Colonic mucosa (tissue), 4 donors: ENCODE measurements at regions not wholly inside any gene's neighbourhood (a gene's known extent, or its start where the extent isn't known, plus 50 kb on each side); places are given as distances from the start of the nearest gene placed in this dataset.

Experiments used
- DNase-seq: peaks from one replicate; pipeline ENCODE4 v3.0.0-alpha.2; 2020
- H3K27ac ChIP-seq: fragments of 200-600 bp; one replicate; pipeline ENCODE4 v1.8.0; 2021
- H3K27me3 ChIP-seq: fragments of 200-600 bp; one replicate; pipeline ENCODE4 v1.8.0; 2021
- H3K36me3 ChIP-seq: fragments of 200-600 bp; one replicate; pipeline ENCODE4 v1.8.0; 2021
- H3K4me1 ChIP-seq: fragments of 200-600 bp; one replicate; pipeline ENCODE4 v1.8.0; 2021; ENCODE audit warnings: mild to moderate bottlenecking
- H3K4me3 ChIP-seq: fragments of 200-600 bp; one replicate; pipeline ENCODE4 v1.8.0; 2021
- H3K9ac ChIP-seq, 2 donors: one replicate each; pipeline ENCODE4 v1.7.0; 2013; ENCODE audit warnings: control low read depth in 2 of 2, low read depth in 2 of 2, low read length in 2 of 2
- H3K9me3 ChIP-seq: fragments of 200-600 bp; one replicate; pipeline ENCODE4 v1.8.0; 2021
- intact Hi-C: fragments of 100-400 bp; cut with DNase I; formaldehyde crosslinking; loops from one replicate; pipeline ENCODE4 v1.14.1; 2022
- TF ChIP-seq, protein P1 (sequence below): fragments of 200-600 bp; IDR thresholded peaks from one replicate; pipeline ENCODE4 v1.8.0; 2022; ENCODE audit warnings: antibody characterized with exemption, mild to moderate bottlenecking
- donor health status: healthy.
- donor health status: DM: no; HTN: no; CAD: no.
- donor health status: DM: no; HTN: no; CAD: no.

DNA sequence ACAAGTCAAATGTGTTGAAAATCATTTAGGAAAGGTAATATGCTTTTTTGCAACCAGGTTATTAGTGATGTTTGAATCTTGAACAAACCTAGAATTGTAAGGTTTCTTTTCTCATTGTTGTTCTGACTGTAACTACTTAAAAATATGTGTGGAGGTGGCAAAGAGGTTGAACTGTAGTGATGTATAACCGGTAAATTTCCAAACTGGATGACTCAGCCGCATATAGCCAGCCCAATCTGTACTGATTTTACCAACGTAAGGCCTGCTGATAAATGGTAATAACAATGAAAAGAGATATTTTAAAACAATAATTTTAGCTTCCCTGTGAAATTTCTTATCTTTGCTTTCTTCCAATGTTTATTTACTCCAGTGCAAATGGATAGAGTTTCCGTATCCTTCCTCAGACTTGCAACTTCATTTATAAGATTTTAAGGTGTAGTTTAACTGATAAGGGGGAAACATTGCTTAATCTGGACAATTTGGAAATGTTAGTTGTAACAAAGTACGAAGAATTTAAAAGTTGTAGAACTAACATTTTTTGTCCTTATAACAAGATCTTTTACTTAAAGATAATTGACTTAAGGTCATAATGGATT, 1170.4 kb upstream of the ZEB2 start:
- intact Hi-C loops = no loop called here
- Histone ChIP-seq H3K27ac (no peak overlapping the region), H3K9ac (no peak overlapping the region), H3K27me3 (no peaks in the 10 kb centered on the region), H3K4me3 (no peak overlapping the region), H3K4me1 (no peaks in the 10 kb centered on the region), H3K36me3 (no peaks in the 10 kb centered on the region), H3K9me3 (no peaks in the 10 kb centered on the region)
- DNase-seq = no peak
- TF ChIP-seq, protein P1, sequence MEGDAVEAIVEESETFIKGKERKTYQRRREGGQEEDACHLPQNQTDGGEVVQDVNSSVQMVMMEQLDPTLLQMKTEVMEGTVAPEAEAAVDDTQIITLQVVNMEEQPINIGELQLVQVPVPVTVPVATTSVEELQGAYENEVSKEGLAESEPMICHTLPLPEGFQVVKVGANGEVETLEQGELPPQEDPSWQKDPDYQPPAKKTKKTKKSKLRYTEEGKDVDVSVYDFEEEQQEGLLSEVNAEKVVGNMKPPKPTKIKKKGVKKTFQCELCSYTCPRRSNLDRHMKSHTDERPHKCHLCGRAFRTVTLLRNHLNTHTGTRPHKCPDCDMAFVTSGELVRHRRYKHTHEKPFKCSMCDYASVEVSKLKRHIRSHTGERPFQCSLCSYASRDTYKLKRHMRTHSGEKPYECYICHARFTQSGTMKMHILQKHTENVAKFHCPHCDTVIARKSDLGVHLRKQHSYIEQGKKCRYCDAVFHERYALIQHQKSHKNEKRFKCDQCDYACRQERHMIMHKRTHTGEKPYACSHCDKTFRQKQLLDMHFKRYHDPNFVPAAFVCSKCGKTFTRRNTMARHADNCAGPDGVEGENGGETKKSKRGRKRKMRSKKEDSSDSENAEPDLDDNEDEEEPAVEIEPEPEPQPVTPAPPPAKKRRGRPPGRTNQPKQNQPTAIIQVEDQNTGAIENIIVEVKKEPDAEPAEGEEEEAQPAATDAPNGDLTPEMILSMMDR = no peak

GRCh38 chr2:145689277-145689676, 1169.4 kb upstream of the ZEB2 start:
- Histone ChIP-seq H3K27ac (no peak overlapping the region), H3K4me3 (no peak overlapping the region), H3K9me3 (no peaks in the 10 kb centered on the region), H3K4me1 (no peaks in the 10 kb centered on the region), H3K27me3 (no peaks in the 10 kb centered on the region), H3K36me3 (no peaks in the 10 kb centered on the region), H3K9ac (no peak overlapping the region)
- intact Hi-C loops = no loop called here
- DNase-seq = no peak
- TF ChIP-seq, protein P1 = no peak

DNA sequence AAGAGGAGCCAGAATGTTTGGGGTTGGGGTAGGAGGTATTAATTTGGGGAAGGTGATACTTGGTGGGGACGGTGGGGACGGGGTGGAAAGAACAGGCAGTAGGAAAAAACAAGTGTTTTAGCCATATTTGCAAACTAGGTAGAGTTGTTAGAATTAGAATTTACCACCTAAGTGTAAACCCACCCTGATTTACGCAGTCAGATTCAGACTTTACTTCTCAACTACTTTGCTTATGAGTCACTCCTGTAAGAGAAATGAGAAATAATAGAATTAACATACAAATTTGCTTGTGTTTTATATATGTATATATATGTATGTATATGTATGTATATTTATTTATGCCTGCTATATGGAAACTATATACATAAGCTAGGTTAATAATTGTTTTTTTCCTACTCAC, 1168.2 kb upstream of the ZEB2 start:
- H3K4me1 ChIP-seq = no peaks in the 10 kb centered on the region
- no peak overlapping the region for H3K9ac ChIP-seq
- DNase-seq = no peak
- intact Hi-C loops = no loop called here
- no peak overlapping the region for H3K4me3 ChIP-seq
- no peaks in the 10 kb centered on the region for H3K27me3 ChIP-seq
- TF ChIP-seq, protein P1 = no peak
- H3K9me3 ChIP-seq = no peaks in the 10 kb centered on the region
- no peaks in the 10 kb centered on the region for H3K36me3 ChIP-seq
- no peak overlapping the region for H3K27ac ChIP-seq

DNA sequence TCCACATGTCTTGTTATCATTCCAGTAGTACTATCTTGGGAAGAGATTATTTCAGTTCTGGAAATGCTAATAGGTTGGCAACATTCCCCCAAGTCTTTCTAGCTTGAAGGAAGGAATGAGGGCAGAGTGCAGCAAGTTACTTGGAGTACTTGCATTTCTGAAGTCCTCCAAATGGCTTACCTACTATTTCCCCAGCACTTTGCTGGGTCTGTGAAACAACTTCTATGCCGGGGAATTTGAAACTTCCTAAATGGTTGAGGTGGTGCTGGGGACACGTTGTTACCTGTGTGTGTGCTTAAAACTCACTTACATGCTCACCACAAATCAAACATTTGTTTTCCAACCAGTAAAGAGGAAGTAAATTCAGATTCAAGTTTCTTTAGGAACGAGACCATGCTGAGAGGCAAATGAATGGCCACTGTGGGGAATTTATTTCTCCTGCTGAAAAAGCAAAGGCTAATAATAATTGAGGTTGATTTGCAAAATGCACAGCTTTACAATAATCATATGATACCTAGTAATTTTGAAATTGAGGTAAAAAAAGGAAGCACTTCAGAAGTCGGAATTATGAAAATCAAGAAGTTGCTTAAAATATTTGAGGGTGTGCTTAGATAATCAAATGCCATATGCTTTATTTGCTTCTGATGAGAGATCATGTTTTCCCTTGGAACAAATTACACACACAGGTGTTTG, 1167.7 kb upstream of the ZEB2 start:
- Histone ChIP-seq H3K9me3 (no peaks in the 10 kb centered on the region), H3K9ac (no peak overlapping the region), H3K36me3 (no peaks in the 10 kb centered on the region), H3K27ac (no peak overlapping the region), H3K4me1 (no peaks in the 10 kb centered on the region), H3K4me3 (no peak overlapping the region), H3K27me3 (no peaks in the 10 kb centered on the region)
- TF ChIP-seq, protein P1 = no peak
- intact Hi-C loops = no loop called here
- DNase-seq = no peak

- H3K36me3 ChIP-seq = no peaks in the 10 kb centered on the region
- no peak for DNase-seq
- TF ChIP-seq, protein P1 = no peak
- no peak overlapping the region for H3K4me3 ChIP-seq
- no peaks in the 10 kb centered on the region for H3K9me3 ChIP-seq
- H3K27ac ChIP-seq = no peak overlapping the region
- intact Hi-C loops = no loop called here
- H3K27me3 ChIP-seq = no peaks in the 10 kb centered on the region
- H3K9ac ChIP-seq = no peak overlapping the region
- H3K4me1 ChIP-seq = no peaks in the 10 kb centered on the region
Observed at GRCh38 chr2:145685383-145686050, 1165.6 kb upstream of the ZEB2 start.
